Transverse colon (tissue), 4 donors: ENCODE measurements at regions not wholly inside any gene's neighbourhood (a gene's known extent, or its start where the extent isn't known, plus 50 kb on each side); places are given as distances from the start of the nearest gene placed in this dataset.
A peak's percentile ranks its signal among the peaks of the same experiment; 100 is the strongest.

ENCODE experiments used
- DNase-seq: peaks from one replicate; pipeline ENCODE4 v3.0.0-alpha.2; 2019
- H3K27ac ChIP-seq, 4 donors: fragments of 200-600 bp; sonication (generic); 2 replicates each; pipeline ENCODE4 v1.5.1; 2016 to 2018; ENCODE audit warnings: inconsistent platforms in 4 of 4
- H3K27me3 ChIP-seq: fragments of 200-600 bp; sonication (generic); 2 replicates; pipeline ENCODE4 v1.5.1; 2017; ENCODE audit warnings: inconsistent platforms
- H3K36me3 ChIP-seq, 4 donors: fragments of 200-600 bp; sonication (generic); 2 replicates each; pipeline ENCODE4 v1.5.1; 2017 to 2019; ENCODE audit warnings: inconsistent platforms in 4 of 4
- H3K4me1 ChIP-seq, 4 donors: fragments of 200-600 bp; sonication (generic); 2 replicates each; pipeline ENCODE4 v1.5.1; 2017 to 2020; ENCODE audit warnings: inconsistent platforms in 4 of 4
- H3K4me3 ChIP-seq, 4 donors: fragments of 200-600 bp; sonication (generic); 1 replicate in 1 of 4; 2 replicates in 3 of 4; pipeline versions ENCODE4 v1.5.1 to v1.6.1; 2017 to 2019; ENCODE audit warnings: inconsistent platforms in 4 of 4
- H3K9me3 ChIP-seq, 2 donors: fragments of 200-600 bp; sonication (generic); 2 replicates each; pipeline ENCODE4 v1.5.1; 2017 to 2019; ENCODE audit warnings: inconsistent platforms in 2 of 2
- CTCF ChIP-seq, 5 experiments: fragments of 200-600 bp in 3 of 5; fragments of 450-650 bp in 2 of 5; sonication (generic) in 3 of 5; IDR thresholded peaks; 1 replicate in 2 of 5; 2 replicates in 3 of 5; pipeline ENCODE4 v1.5.1; 2016 to 2017; ENCODE audit warnings: antibody characterized with exemption in 5 of 5, inconsistent platforms in 3 of 5, mild to moderate bottlenecking in 2 of 5, moderate library complexity in 1 of 5
- EP300 ChIP-seq: sonication (generic); formaldehyde crosslinking; IDR thresholded peaks from one replicate; pipeline ENCODE4 v1.6.1; 2017; ENCODE audit warnings: antibody characterized with exemption, low read depth
- POLR2A ChIP-seq: fragments of 450-650 bp; IDR thresholded peaks from one replicate; pipeline ENCODE4 v1.6.1; 2016; ENCODE audit warnings: antibody characterized with exemption, mild to moderate bottlenecking, moderate library complexity
- POLR2AphosphoS5 ChIP-seq, 3 donors: sonication (generic); formaldehyde crosslinking; IDR thresholded peaks; one replicate each; pipeline ENCODE4 v1.6.1; 2016; ENCODE audit warnings: antibody characterized with exemption in 3 of 3
- WGBS, 2 donors: methylation state at CpG; one replicate each; pipeline ENCODE4 v1.1.5; 2018; ENCODE audit warnings: low coverage in 1 of 2; 5-methylcytosine and 5-hydroxymethylcytosine counted together
- in situ Hi-C, 4 donors: fragments of 200-750 bp; cut with MboI; loops; one replicate each; pipeline versions ENCODE4 v1.15.0 to v1.15.1; 2017; ENCODE audit warnings: low sequenced_read_pairs in 3 of 4, low pct_ligation_motif_present in 1 of 4, low pct_unique_long_range_greater_than_20kb in 1 of 4
- intact Hi-C: fragments of 100-400 bp; cut with DNase I; formaldehyde crosslinking; loops from one replicate; pipeline ENCODE4 v1.15.1; 2023; ENCODE audit warnings: low total_unique reads

- Histone ChIP-seq H3K36me3 (no peaks in the 10 kb centered on the region), H3K4me1 (peaks cover 0 to 14% (median 3%) of the 10 kb centered on the region in 4 donors), H3K27ac (no peak overlapping the region), H3K4me3 (no peak overlapping the region), H3K9me3 (no peaks in the 10 kb centered on the region), H3K27me3 (no peaks in the 10 kb centered on the region)
- in situ Hi-C loops (no loop called here), intact Hi-C loops (no loop called here)
- TF ChIP-seq CTCF (IDR thresholded peaks at IDR 0.05) (no peak), POLR2A (no peak), POLR2AphosphoS5 (IDR thresholded peaks at IDR 0.05) (no peak), EP300 (no peak)
- no peak for DNase-seq
- WGBS, 2 donors: 64 to 71% methylated on average over 1 of the region's 1 CpG
These were observed 274.9 kb downstream of the PRL start for GRCh38 chr6:22021966-22022365.

- H3K27ac ChIP-seq: no peak overlapping the region
- no peak for TF ChIP-seq CTCF (IDR thresholded peaks at IDR 0.05)
- WGBS, 2 donors: 85% methylated on average over 5 of the region's 5 CpGs; no CpG with 5 or more reads in 1 of the 2 donors
- no peak overlapping the region for H3K4me3 ChIP-seq
- H3K27me3 ChIP-seq: no peaks in the 10 kb centered on the region
- H3K4me1 ChIP-seq: peaks cover 0 to 22% (median 6%) of the 10 kb centered on the region in 4 donors
- in situ Hi-C loops (no loop called here), intact Hi-C loops (no loop called here)
- DNase-seq: no peak
- H3K9me3 ChIP-seq: no peaks in the 10 kb centered on the region
- no peaks in the 10 kb centered on the region for H3K36me3 ChIP-seq
These were observed 272.9 kb downstream of the PRL start for GRCh38 chr6:22023937-22024336.

GRCh38 chr6:22024973-22025467, 271.8 kb downstream of the PRL start:
- in situ Hi-C loops: no loop called here
- WGBS, 2 donors: 68 to 83% methylated on average over 2 to 4 of the region's 4 CpGs
- intact Hi-C loops: no loop called here
- Histone ChIP-seq H3K4me3 (no peak overlapping the region), H3K4me1 (peaks cover 2 to 32% (median 10%) of the 10 kb centered on the region in 4 donors), H3K36me3 (no peaks in the 10 kb centered on the region), H3K27ac (peak overlapping the region; percentile 39 to 52 (median 48)), H3K27me3 (no peaks in the 10 kb centered on the region), H3K9me3 (no peaks in the 10 kb centered on the region)
- no peak for DNase-seq
- TF ChIP-seq POLR2A: no peak

DNA sequence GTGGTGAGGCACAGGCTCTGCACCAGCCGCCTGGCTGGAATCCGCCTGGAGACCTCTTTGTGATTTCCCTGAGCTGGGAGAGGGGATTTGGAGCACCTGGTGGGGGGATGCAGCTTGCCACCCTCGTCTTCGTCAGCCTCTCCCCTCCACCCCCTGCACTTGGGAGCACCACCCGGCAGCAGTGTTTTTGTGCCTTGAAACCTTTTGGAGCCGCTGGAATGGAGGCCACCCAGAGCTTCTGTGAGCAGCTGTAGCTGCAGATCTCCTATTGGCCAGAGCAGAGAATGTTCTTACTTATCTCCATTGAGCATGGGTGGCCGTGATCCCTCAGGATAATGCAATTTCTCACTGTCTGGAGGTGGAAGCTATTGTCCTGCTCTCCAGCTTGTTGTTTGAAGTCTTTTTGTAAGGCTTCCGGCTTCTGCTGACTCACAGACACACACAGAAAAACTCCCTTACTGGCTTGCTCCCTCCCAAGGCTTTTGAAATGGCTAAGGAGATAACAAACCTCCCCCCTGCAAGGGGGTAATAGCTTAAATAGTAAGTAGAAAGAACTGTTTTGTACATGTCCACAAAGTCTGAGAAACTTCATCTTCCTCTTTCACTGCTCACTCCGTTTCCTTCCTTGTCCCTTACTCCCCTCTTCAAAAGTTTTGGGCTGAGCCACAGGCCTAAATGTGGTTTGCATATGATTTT, 271.2 kb downstream of the PRL start:
- Histone ChIP-seq H3K27ac (peak overlapping the region; percentile 39 to 52 (median 48)), H3K27me3 (no peaks in the 10 kb centered on the region), H3K4me1 (peaks cover 5 to 32% (median 10%) of the 10 kb centered on the region in 4 donors), H3K4me3 (no peak overlapping the region), H3K9me3 (no peaks in the 10 kb centered on the region), H3K36me3 (no peaks in the 10 kb centered on the region)
- intact Hi-C loops: no loop called here
- WGBS, 2 donors: 42 to 61% methylated on average over 3 to 9 of the region's 9 CpGs
- in situ Hi-C loops: no loop called here
- DNase-seq: no peak
- no peak for TF ChIP-seq EP300
- TF ChIP-seq POLR2A: no peak
- TF ChIP-seq POLR2AphosphoS5 (IDR thresholded peaks at IDR 0.05): no peak
- no peak for TF ChIP-seq CTCF (IDR thresholded peaks at IDR 0.05)
